C4-2B (cell line): ENCODE measurements at regions not wholly inside any gene's neighbourhood (a gene's known extent, or its start where the extent isn't known, plus 50 kb on each side); places are given as distances from the start of the nearest gene placed in this dataset.

Experiments used
- H3K27ac ChIP-seq: fragments of 450-650 bp; 2 replicates; pipeline ENCODE4 v1.5.1; 2017
- CTCF ChIP-seq: fragments of 450-650 bp; conservative IDR thresholded peaks from 2 replicates; pipeline ENCODE4 v1.5.1; 2017; ENCODE audit warnings: mild to moderate bottlenecking
- ZFX ChIP-seq: fragments of 450-650 bp; IDR thresholded peaks from 2 replicates; pipeline ENCODE4 v1.6.1; 2017

GRCh38 chr13:78309497-78310180 lies 293.7 kb downstream of the POU4F1 start:
- no peak overlapping the region for H3K27ac ChIP-seq
- TF ChIP-seq CTCF (no peak), ZFX (no peak)

- H3K27ac ChIP-seq = no peak overlapping the region
- TF ChIP-seq ZFX (no peak), CTCF (no peak)
These were observed 296.7 kb downstream of the POU4F1 start for GRCh38 chr13:78306519-78307206.

- no peak overlapping the region for H3K27ac ChIP-seq
- no peak for TF ChIP-seq CTCF
- no peak for TF ChIP-seq ZFX
These were observed 298.2 kb downstream of the POU4F1 start for GRCh38 chr13:78305171-78305570.

- no peak overlapping the region for H3K27ac ChIP-seq
- TF ChIP-seq CTCF (no peak), ZFX (no peak)
These were observed 303.3 kb downstream of the POU4F1 start for GRCh38 chr13:78299832-78300623.

GRCh38 chr13:78298657-78299056 lies 304.7 kb downstream of the POU4F1 start:
- no peak for TF ChIP-seq ZFX
- TF ChIP-seq CTCF = no peak
- no peak overlapping the region for H3K27ac ChIP-seq

GRCh38 chr13:78286748-78287147 lies 316.6 kb downstream of the POU4F1 start:
- H3K27ac ChIP-seq = no peak overlapping the region
- TF ChIP-seq CTCF (no peak), ZFX (no peak)

GRCh38 chr13:78265098-78265497 lies 338.3 kb downstream of the POU4F1 start:
- H3K27ac ChIP-seq = no peak overlapping the region
- TF ChIP-seq ZFX = no peak
- no peak for TF ChIP-seq CTCF
